Activated naive CD8-positive, alpha-beta T cell treated with anti-CD3 and anti-CD28 coated beads, Interleukin-2, amount 10 ng/mL, durations not matched to agents 7 days and 5 days (primary cell): ENCODE measurements at regions not wholly inside any gene's neighbourhood (a gene's known extent, or its start where the extent isn't known, plus 50 kb on each side); places are given as distances from the start of the nearest gene placed in this dataset.

Experiments
- ATAC-seq: fragments of 150-1000 bp; cut with Tn5 transposase; one replicate; pipeline ENCODE4 v1.10.0; 2021; ENCODE audit warnings: low read depth, moderate library complexity
- POLR2A ChIA-PET: fragments of 350-600 bp; sonication (Branson Sonifier 250); formaldehyde crosslinking; loops from one replicate; lab custom pipeline; 2021; ENCODE audit warnings: antibody characterized with exemption; lab: Charles Lee
- DNase-seq: peaks from one replicate; pipeline ENCODE4 v3.0.0; 2021
- H3K27ac Mint-ChIP-seq: one replicate; pipeline ENCODE4 v1.8.0; 2022; ENCODE audit warnings: mild to moderate bottlenecking, mixed read lengths
- H3K27me3 Mint-ChIP-seq: one replicate; pipeline ENCODE4 v1.8.0; 2022; ENCODE audit warnings: mild to moderate bottlenecking, moderate library complexity, mixed read lengths
- H3K36me3 Mint-ChIP-seq: one replicate; pipeline ENCODE4 v1.8.0; 2021; ENCODE audit warnings: mild to moderate bottlenecking, mixed read lengths
- H3K4me1 Mint-ChIP-seq: one replicate; pipeline ENCODE4 v1.8.0; 2021; ENCODE audit warnings: mixed read lengths
- H3K4me3 Mint-ChIP-seq: one replicate; pipeline ENCODE4 v1.8.0; 2022; ENCODE audit warnings: mild to moderate bottlenecking, moderate library complexity, mixed read lengths
- H3K9me3 Mint-ChIP-seq: one replicate; pipeline ENCODE4 v1.8.0; 2021; ENCODE audit warnings: mixed read lengths

DNA sequence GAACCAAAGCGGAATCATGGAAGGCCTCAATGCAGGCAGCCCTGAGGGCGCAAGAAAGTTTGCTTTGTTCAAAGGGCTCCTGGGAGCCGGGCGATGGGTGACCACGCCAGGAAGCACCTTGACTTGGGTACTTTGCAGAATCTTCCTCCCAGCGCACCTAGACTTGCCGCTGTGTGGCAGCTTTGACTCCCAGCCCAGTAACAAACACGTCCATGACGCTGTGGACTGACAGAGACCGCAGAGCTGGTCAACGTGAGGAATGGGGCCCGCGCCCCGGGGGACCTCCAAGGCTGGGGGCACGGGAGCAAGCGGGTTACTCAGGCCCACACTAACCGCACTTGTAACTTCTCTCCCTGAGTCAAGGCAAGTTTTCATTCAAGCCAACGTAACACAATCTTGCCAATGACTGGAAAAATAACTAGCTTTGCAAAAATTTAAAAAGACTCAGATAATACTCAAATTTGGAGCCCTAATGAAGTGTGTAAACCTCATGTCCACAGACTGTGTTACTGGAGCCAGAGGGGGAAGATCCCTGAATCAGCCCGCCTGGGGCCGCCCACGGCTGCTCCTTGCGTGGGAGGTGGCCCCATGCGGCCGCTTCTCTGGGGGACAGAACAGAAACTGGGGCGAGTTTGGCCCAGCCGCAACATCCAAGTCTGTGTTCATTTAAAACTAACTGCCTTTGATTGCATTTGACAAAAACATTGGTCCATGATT is 130.8 kb downstream of the DNAJB6 start:
- ATAC-seq (no peak), DNase-seq (no peak)
- Mint-ChIP-seq H3K36me3 (peaks cover 6% of the 10 kb centered on the region), H3K9me3 (peaks cover 4% of the 10 kb centered on the region), H3K4me3 (no peak overlapping the region), H3K27me3 (peaks cover 4% of the 10 kb centered on the region), H3K27ac (no peak overlapping the region), H3K4me1 (peaks cover 19% of the 10 kb centered on the region)
- POLR2A ChIA-PET = no interaction called here

DNA sequence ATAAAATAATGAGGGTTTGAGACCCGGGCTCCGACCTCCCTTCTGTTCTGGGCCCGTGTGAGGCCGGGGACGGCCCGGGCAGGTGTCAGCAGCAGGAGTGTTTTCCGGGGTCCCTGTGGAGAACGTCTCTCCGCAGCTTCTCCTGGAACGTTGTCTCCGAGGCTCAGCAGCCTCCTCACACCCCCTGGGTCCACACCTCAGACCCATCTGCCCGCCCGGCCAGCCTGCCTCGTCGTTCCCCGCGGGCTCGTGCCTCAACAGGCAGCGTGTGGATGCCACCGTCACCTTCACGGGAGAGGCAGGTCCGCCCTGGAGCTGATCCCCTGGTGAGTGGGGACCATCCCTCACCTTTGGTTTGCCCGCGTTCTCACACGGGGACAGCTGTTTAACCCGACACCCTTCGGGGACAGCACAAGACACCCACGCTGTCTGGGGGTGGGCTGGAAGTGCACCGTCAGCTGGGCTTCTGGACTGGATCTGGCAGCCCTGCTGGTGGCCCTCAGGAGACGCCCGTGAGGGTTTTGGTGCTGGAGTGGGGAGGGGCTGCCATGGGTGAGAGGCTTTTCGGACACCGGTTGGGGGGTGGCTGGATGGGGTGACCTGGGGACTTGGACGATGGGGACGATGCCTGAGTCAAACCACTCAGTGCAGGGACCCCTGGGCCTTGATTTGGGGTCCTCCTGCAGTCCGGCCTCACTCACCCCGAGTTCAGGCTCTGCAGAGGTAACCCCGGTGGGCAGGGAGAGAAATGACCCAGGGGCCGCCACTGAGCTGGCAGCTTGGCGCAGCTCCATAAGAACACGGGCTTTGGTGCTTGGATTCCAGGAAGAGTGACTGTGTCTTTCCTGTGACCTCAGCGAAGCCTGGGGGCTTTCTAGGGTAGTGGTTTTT is 131.7 kb downstream of the DNAJB6 start:
- DNase-seq (no peak), ATAC-seq (no peak)
- Mint-ChIP-seq H3K36me3 (peaks cover 13% of the 10 kb centered on the region), H3K4me1 (peaks cover 20% of the 10 kb centered on the region), H3K9me3 (peaks cover 11% of the 10 kb centered on the region), H3K4me3 (no peak overlapping the region), H3K27me3 (peaks cover 4% of the 10 kb centered on the region), H3K27ac (no peak overlapping the region)
- POLR2A ChIA-PET = no interaction called here

DNA sequence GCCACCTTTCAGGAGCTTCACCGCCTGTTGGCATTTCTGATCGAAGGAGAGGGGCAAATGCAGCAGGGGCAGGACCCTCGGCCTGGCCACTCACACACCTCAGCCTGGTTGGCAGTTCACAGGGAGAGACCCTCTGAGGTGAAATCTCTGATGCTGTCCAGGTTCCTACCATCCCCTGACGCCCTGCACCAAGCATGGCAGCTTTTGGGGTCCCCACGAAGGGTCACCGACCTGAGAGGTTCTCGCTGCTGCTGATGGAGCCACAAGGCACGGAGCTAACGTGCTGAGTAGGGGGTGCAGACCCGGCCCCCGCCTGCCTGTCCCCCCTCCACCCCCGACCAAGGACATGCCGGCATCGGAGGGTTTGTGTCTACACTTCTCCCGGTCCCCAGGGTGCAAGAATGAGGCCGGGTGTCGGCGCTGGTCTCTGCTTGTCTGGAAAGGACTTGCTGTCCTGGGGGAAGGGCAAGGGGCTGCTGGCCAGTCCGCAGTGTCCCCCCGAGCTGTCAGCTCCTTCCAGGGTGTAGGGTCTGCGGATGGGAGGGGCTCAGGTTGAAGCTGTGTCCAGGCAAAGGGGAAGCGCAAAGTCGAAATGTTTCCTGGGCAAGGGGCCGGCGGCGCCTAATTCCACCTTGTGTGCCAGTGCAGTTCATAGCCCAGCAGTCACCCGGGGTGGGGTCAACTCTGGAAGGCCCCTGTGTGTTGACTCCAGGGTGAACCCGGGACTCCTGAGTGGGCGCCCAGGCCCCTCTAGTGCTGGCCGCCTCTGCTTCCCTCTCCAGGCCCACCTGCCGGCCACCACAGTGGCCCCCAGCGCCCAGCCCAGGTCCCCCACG is 132.6 kb downstream of the DNAJB6 start:
- no peak for DNase-seq
- Mint-ChIP-seq H3K9me3 (peaks cover 15% of the 10 kb centered on the region), H3K27ac (no peak overlapping the region), H3K27me3 (peaks cover 2% of the 10 kb centered on the region), H3K4me1 (peaks cover 20% of the 10 kb centered on the region), H3K36me3 (peaks cover 17% of the 10 kb centered on the region), H3K4me3 (no peak overlapping the region)
- POLR2A ChIA-PET = no interaction called here
- no peak for ATAC-seq

DNA sequence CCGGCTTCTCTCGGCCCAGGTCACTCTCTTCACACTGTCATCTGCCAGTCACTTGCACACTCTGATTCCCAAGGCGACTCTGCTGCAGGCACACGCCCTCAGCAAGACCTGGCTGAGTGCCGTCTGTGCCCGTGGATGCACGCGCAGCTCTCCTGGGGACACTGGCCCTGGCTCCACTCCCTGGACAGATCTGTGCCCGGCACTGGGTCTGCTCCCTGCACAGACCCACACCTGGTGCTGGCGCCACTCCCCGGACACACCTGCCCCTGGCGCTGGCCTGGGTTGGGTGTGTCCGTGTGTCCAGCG is 133.2 kb downstream of the DNAJB6 start:
- Mint-ChIP-seq H3K27me3 (peaks cover 2% of the 10 kb centered on the region), H3K4me1 (peaks cover 20% of the 10 kb centered on the region), H3K4me3 (no peak overlapping the region), H3K36me3 (peaks cover 17% of the 10 kb centered on the region), H3K9me3 (peaks cover 20% of the 10 kb centered on the region), H3K27ac (no peak overlapping the region)
- DNase-seq (no peak), ATAC-seq (no peak)
- POLR2A ChIA-PET = interaction anchor here (2.0 kb wide), 1 partner anchor 33 kb away, joined by 7 read pairs; no protein-coding TSS in a partner anchor

DNA sequence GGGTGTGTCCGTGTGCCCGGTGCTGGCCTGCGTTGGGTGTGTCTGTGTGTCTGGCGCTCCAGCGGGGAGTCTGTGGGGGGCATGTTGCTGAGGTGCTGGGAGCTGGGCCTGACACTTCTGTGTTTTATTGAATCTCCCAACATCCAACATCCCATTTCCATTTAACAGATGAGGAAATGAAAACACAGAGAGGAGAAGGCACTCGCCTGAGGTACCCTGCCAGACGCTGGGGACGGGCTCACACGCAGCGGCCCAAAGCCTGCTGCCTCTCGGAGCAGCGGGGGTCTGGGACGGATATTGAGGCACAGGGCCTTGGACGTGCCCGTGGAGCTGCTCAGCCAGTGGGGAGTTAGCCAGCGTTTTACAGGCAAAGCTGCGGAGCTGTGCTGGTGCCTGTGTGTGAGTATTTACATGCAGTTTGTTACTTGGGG is 133.9 kb downstream of the DNAJB6 start:
- ATAC-seq (no peak), DNase-seq (no peak)
- H3K4me3 Mint-ChIP-seq = peak overlapping the region; percentile 68
- H3K4me1 Mint-ChIP-seq = peaks cover 20% of the 10 kb centered on the region
- peaks cover 22% of the 10 kb centered on the region for H3K9me3 Mint-ChIP-seq
- peaks cover 20% of the 10 kb centered on the region for H3K36me3 Mint-ChIP-seq
- H3K27ac Mint-ChIP-seq = peak overlapping the region; percentile 92
- POLR2A ChIA-PET = interaction anchor here (1.0 to 2.0 kb wide), 4 partner anchors 19 to 106 kb away, joined by 3 to 7 read pairs (median 4); no protein-coding TSS in a partner anchor
- H3K27me3 Mint-ChIP-seq = peaks cover 2% of the 10 kb centered on the region

DNA sequence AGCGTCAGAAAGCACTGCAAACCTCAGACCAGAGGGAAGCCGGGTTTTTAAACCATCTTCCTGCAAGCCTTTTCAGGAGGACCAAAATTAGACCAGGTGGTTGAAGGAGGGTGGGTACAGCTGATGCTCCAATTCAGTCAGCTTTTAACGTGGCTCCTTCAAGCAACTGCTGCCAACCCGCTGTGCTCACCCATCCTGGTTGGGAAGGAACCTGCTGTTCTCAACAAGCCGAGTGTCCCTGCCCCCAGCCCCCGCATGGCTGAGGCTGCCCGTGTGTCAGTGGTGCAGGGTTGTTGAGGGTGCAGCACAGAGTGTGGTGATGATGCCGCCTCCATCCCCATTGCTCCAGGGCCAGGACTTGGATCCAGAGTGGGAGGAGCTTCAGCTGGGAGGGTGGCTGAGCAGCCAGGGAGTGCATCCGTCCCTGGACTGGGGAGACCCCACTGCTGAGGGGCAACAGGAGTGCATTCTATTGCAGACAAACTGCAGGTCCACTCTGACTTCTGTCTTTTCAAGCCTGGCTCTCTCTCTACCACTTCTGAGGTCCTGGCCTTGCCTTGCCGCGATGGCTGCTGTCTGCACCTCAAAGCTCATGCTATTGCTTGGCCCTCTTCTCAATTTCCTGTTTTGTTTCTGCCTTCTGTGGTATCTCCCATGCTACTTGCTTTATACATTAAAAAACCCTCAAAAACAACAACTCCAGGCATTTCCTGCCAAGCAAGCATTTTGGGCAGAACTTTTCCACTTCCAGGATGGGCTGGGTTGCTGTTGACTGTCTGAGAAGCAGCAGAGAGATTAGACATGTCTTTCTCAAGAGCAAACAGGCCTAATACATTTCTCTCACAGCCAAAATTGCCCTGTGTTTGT is 134.7 kb downstream of the DNAJB6 start:
- H3K36me3 Mint-ChIP-seq = peaks cover 20% of the 10 kb centered on the region
- POLR2A ChIA-PET = interaction anchor here (0.6 to 2.0 kb wide), 7 partner anchors 13 to 156 kb away, joined by 3 to 7 read pairs (median 4); no protein-coding TSS in a partner anchor
- peak overlapping the region; percentile 68 for H3K4me3 Mint-ChIP-seq
- DNase-seq (peak; percentile 63), ATAC-seq (peak; percentile 72)
- H3K27me3 Mint-ChIP-seq = peaks cover 6% of the 10 kb centered on the region
- peaks cover 22% of the 10 kb centered on the region for H3K9me3 Mint-ChIP-seq
- peaks cover 20% of the 10 kb centered on the region for H3K4me1 Mint-ChIP-seq
- peak overlapping the region; percentile 92 for H3K27ac Mint-ChIP-seq

DNA sequence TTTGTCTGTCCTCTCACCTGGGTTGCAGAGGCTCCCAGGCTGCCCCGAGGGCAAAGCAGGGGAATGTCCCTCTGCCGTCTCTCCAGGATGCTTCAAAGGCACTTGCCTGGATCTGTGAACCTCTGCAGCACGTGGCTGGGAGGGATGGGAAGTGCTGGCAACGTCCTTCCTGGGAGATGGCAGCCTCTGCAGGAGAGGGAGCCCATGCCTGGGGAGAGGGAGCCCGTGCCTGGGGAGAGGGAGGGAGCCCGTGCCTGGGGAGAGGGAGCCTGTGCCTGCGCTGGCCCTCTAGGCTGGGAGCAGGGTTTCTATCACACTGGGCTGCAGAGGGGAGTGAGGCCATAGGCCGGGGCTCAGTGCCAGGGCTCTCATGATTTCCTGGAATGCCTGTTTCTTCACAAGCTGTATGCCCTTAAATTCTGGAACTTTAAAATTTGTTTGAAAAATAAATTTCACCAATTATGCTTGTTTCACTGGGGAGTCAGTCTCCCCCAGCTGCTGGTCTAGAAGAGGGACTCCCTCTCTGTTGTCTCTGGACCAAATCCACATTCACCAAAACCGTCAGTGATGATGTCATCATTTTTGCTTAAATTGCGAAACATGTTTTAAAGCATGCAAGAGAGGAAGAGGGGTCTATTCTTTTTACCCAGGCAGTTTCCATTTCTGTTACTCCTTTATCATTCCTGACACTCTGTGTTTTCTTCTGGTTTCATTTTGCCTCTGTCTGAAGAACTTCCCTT is 135.7 kb downstream of the DNAJB6 start:
- peaks cover 23% of the 10 kb centered on the region for H3K4me1 Mint-ChIP-seq
- no peak for ATAC-seq
- H3K4me3 Mint-ChIP-seq = peak overlapping the region; percentile 48
- peaks cover 3% of the 10 kb centered on the region for H3K27me3 Mint-ChIP-seq
- POLR2A ChIA-PET = interaction anchor here (1.1 to 2.0 kb wide), 4 partner anchors 12 to 140 kb away, joined by 3 to 7 read pairs (median 4); no protein-coding TSS in a partner anchor
- peaks cover 20% of the 10 kb centered on the region for H3K36me3 Mint-ChIP-seq
- peak overlapping the region; percentile 92 for H3K27ac Mint-ChIP-seq
- H3K9me3 Mint-ChIP-seq = peaks cover 22% of the 10 kb centered on the region
- no peak for DNase-seq

DNA sequence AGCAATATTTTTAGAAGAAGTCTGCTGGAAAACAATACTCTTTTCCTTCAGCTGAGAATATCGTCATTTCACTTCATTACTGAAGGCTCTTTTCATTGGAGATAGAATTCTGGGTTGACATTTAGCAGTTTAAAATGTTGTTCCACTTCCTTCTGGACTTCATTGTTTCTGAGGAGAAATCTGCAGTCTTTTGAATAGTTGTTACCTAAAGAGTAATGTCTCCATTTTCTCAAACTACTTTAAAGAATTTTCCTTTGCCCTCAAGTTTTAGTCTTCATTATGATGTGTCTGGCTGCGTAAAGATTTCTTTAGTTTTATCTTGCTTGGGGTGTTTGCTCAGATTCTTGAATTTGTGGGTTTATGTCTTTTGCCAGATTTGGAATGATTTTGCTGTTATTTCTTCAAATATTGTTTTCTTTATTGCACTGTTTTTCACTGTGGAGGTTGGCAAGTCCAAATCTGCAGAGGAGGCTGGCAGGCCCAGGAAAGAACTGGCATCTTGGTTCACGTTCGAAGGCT is 136.3 kb downstream of the DNAJB6 start:
- ATAC-seq (no peak), DNase-seq (no peak)
- peaks cover 3% of the 10 kb centered on the region for H3K27me3 Mint-ChIP-seq
- peaks cover 22% of the 10 kb centered on the region for H3K9me3 Mint-ChIP-seq
- peak overlapping the region; percentile 92 for H3K27ac Mint-ChIP-seq
- peak overlapping the region; percentile 48 for H3K4me3 Mint-ChIP-seq
- peaks cover 20% of the 10 kb centered on the region for H3K36me3 Mint-ChIP-seq
- POLR2A ChIA-PET = no interaction called here
- H3K4me1 Mint-ChIP-seq = peaks cover 26% of the 10 kb centered on the region

DNA sequence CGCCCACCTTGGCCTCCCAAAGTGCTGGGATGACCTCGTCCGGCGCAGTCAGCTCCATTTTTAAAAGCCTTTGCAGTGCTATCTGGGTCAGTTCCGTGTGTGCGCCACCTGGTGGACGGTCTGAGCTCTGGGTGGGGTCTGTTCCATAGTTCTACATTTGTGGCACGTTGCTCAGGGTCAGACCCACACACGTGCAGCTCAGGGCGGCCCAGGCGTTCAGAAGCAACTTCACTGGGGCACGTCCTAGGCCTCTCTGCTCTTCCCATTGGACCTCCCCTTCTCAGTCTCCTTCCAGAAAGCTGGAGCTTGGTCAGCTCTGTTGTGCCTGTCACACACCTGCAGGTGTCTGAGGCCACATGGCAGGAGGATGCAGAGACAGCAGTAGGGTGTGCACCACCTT is 137.9 kb downstream of the DNAJB6 start:
- DNase-seq (no peak), ATAC-seq (no peak)
- H3K9me3 Mint-ChIP-seq = peaks cover 22% of the 10 kb centered on the region
- peaks cover 3% of the 10 kb centered on the region for H3K27me3 Mint-ChIP-seq
- peaks cover 34% of the 10 kb centered on the region for H3K4me1 Mint-ChIP-seq
- H3K4me3 Mint-ChIP-seq = no peak overlapping the region
- peaks cover 20% of the 10 kb centered on the region for H3K36me3 Mint-ChIP-seq
- POLR2A ChIA-PET = no interaction called here
- H3K27ac Mint-ChIP-seq = no peak overlapping the region

DNA sequence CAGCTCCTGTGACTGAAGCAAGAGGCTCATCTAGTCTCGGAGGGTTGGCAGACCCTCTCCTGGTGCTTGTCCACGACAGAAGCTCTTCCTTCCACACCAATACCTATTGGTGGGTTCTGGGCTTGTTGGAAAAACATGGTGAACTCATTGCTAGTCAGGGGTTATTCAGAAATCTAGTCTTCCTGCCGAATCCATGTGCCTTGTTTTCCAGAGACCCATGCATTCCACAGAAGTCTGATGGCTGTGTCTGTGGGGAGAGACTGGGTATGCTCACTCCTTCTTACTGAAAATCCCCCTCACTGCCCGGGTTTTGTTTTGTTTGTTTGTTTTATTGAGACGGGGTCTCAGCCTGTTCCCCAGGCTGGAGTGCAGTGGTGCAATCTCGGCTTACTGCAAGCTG is 138.3 kb downstream of the DNAJB6 start:
- Mint-ChIP-seq H3K27ac (no peak overlapping the region), H3K36me3 (peaks cover 20% of the 10 kb centered on the region), H3K9me3 (peaks cover 22% of the 10 kb centered on the region), H3K27me3 (peaks cover 3% of the 10 kb centered on the region), H3K4me1 (peaks cover 34% of the 10 kb centered on the region), H3K4me3 (no peak overlapping the region)
- POLR2A ChIA-PET = no interaction called here
- DNase-seq = no peak
- ATAC-seq = no peak

DNA sequence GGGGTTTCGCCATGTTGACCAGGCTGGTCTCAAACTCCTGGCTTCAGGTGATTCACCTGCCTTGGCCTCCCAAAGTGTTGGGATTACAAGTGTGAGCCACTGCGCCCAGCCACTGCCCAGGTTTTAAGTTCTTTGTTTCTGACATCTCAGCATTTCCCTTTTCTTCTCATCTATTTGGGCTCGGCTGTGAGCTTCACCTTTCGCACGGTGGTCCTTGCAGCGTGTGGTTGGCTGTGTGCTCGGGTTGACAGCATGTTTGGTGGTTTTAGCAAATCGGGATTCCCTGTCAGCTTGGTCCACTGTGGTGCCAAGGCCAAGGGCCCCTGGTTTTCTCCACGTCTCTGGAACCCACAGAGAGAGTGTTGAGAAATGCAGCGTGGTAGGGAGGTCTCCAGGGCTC is 138.8 kb downstream of the DNAJB6 start:
- POLR2A ChIA-PET = no interaction called here
- Mint-ChIP-seq H3K27me3 (peaks cover 3% of the 10 kb centered on the region), H3K36me3 (peaks cover 20% of the 10 kb centered on the region), H3K9me3 (peaks cover 22% of the 10 kb centered on the region), H3K27ac (no peak overlapping the region), H3K4me3 (no peak overlapping the region), H3K4me1 (peaks cover 33% of the 10 kb centered on the region)
- no peak for DNase-seq
- no peak for ATAC-seq

DNA sequence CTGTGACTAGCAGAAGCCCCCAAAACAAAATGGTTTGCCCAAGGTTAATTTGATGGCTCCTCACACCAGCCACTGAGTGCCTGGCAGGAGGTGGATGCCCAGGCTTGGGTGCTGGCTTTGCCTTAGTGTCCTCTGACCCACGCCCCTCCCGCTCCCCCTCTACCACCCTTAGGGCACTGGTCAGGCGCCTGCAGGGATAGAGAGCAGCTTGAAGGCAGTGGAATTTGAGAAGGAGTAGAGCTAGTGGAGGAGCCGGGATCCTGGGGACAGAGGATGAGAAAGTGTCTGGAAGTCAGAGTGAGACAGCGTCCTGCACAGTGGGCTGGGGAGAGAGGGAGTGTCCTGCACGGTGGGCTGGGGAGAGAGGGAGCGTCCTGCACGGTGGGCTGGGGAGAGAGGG is 139.4 kb downstream of the DNAJB6 start:
- no peak overlapping the region for H3K27ac Mint-ChIP-seq
- H3K36me3 Mint-ChIP-seq = peaks cover 20% of the 10 kb centered on the region
- no peak overlapping the region for H3K4me3 Mint-ChIP-seq

More for the DNA sequence above, 139.4 kb downstream of the DNAJB6 start:
- POLR2A ChIA-PET = no interaction called here
- no peak for DNase-seq
- peaks cover 22% of the 10 kb centered on the region for H3K9me3 Mint-ChIP-seq
- H3K27me3 Mint-ChIP-seq = peaks cover 3% of the 10 kb centered on the region
- ATAC-seq = no peak
- peaks cover 27% of the 10 kb centered on the region for H3K4me1 Mint-ChIP-seq
